GM12874 (cell line): ENCODE measurements at regions not wholly inside any gene's neighbourhood (a gene's known extent, or its start where the extent isn't known, plus 50 kb on each side); places are given as distances from the start of the nearest gene placed in this dataset.

Experiments used
- TF ChIP-seq, protein P1 (sequence below): IDR thresholded peaks from 2 replicates; pipeline ENCODE4 v1.5.1; 2011; ENCODE audit warnings: low read depth, mild to moderate bottlenecking, control low read depth, low read length, moderate library complexity; ENCODE audit not compliant: insufficient read depth

DNA sequence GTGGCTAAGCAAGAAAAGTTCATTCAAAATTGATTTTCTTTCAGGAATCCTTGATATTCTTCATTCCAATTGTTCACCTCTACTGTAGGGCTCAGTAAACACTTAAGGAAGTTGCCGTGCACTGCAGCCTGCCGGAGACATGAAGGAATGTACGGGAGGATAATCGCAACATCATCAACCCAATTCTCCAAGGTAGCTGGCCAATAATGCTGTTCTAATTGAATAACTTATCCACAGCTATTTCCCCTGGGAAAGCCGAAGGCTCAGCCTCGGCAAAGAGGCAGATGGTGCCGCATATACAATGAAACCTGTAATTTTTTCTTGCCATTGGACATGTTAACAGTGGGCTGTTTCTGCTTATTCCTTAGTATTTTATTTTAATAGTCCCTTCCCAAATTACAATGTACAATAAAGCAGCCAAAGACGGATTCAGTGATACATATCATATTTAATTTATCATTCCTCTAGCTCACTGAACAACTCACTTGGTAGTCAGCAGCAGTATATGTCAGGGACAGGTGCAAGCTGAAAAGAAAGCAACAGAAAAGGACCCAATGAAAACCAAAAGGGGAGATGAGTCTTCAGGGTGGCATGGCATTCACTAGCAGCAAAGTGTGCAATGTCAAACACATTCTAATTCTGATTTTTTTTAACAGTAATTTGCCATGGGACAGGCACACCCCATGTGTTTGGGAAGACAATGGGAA, 420.5 kb upstream of the KLF12 start:
- TF ChIP-seq, protein P1, sequence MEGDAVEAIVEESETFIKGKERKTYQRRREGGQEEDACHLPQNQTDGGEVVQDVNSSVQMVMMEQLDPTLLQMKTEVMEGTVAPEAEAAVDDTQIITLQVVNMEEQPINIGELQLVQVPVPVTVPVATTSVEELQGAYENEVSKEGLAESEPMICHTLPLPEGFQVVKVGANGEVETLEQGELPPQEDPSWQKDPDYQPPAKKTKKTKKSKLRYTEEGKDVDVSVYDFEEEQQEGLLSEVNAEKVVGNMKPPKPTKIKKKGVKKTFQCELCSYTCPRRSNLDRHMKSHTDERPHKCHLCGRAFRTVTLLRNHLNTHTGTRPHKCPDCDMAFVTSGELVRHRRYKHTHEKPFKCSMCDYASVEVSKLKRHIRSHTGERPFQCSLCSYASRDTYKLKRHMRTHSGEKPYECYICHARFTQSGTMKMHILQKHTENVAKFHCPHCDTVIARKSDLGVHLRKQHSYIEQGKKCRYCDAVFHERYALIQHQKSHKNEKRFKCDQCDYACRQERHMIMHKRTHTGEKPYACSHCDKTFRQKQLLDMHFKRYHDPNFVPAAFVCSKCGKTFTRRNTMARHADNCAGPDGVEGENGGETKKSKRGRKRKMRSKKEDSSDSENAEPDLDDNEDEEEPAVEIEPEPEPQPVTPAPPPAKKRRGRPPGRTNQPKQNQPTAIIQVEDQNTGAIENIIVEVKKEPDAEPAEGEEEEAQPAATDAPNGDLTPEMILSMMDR = no peak

DNA sequence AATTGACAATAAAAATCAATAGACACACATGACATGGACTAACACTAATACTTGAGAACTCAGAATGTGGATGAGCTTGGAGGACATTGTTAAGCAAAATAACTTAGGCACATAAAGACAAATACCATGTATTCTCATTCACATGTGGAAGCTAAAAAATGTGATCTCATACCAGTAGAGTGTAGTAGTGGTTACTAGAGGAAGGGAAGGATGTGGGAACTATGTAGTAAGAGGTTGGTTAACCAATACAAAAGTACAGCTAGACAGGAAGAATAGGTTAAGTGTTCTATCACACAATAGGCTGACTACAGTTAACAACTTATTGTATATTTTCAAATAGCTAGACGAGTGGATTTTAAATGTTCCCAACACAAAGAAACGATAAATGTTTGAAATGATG, 415.8 kb upstream of the KLF12 start:
- TF ChIP-seq, protein P1 = no peak

DNA sequence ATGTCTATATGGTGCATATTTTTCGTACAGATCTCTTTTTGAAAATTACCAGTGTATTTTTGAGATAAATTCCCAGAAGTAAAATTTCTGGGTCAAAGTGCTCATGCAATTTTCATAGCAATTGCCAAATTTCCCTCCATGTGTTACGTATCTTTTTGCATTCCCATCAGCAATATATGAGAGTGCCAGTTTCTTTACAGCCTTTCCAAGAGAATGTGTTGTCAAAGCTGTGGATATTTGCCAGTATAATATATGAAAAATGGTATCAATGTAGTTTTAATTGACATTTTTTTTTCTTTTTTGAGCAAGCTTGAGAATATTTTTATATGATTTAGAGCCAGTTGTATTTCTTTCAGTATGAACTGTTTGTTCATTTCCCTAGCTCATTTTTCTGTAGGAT, 399.0 kb upstream of the KLF12 start:
- TF ChIP-seq, protein P1 = no peak

DNA sequence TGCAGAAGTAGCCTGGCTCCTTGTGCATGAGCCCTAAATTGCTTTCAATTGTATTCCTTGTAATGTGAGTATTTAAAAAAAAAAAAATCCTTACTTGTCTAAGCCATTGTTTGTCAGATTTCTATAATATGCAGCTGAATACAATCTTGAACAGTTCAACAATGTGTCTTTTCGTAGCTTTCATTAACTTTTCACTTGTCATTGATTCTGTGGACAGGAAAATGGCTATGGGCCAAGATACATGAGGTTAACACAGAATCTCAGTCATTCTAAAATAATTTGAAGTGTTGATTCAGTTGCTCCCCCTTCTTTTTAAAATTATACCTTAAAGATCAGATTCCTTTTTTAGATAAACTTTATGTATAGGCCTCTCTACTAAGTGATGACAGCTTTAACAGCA, 395.8 kb upstream of the KLF12 start:
- TF ChIP-seq, protein P1 = no peak

DNA sequence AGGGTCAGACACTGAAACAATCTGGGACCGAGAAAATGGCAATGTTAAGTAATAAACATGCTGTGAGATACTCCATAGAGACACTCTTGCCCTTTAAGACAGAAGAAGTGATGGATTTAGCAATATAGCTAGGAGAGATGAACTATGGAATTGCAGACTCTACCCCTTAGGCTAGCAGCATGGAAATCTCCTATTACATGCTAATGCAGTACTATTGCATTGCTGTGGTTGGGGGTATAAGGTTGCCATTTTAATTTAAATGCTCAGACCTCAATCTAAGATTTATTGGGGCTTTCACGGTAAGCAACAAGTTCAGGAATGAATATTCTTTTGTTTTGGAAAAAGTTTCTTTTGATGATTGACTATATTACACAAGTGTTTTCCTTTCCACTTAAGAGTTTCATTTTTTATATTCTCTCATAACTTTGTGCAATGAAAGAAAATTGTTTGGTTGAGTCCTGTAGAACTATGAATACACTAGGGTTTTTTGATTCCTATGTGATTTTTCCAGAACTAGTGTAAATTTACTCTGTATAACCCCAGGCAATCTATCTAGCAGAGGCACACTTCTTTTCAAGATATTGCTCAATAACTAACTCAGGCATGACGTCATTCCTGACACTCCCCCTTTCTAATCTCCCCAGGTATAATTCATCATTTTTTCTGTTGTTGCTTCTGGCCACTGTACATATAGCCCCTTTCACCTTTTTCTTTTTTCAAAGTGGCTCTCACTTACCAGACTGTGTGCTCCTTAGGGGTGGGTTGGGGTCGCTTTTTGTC, 394.7 kb upstream of the KLF12 start:
- TF ChIP-seq, protein P1 = no peak

DNA sequence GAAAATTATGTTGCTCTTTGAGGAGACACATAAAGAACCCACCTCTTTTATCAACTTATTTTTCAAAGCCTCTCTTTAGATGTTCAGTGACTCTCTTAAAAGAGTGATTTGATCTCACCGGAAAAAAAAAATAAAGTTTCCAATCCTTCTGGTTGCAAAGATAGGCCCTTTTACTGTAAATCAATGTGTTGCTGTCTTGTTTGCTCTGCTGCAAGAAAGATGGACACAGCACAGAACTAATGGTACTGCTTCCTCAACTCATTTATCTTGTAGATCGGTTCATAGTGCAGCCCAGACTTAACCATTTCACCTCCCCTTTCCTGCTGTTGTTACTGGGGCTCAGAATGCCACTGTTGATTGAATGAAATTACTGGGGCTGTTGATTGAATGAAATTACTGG, 388.9 kb upstream of the KLF12 start:
- TF ChIP-seq, protein P1 = no peak

DNA sequence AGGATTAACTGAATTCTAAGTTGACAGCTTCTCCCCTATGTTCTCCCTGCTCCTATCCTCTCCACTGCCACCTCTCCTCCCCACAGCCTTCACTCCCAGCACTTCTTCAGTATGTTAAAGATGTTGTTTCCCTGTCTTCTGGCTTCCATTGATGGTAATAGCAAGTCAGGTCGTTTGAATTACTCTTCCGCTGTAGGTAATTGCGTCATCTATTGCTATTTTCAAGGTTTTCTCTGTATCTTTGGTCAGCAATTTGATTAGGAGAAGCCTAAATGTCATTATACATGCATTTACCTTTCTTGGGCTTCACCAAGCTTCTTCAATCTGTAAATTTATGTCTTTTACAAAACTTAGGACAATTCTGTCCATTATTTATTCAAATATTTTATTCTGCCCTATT, 377.3 kb upstream of the KLF12 start:
- TF ChIP-seq, protein P1 = no peak
